Keratinocyte (primary cell): ENCODE measurements at regions not wholly inside any gene's neighbourhood (a gene's known extent, or its start where the extent isn't known, plus 50 kb on each side); places are given as distances from the start of the nearest gene placed in this dataset.
"Not testable (repeated sequence)": the region's sequence is repeated elsewhere in the genome, so short reads cannot be mapped to it uniquely, and the experiment has no call there.

ENCODE experiments used
- DNase-seq: peaks from one replicate; pipeline ENCODE4 v3.0.0-alpha.2; 2011; ENCODE audit warnings: low read depth, missing footprints, low spot score
- FAIRE-seq: peaks from 2 replicates; lab custom pipeline; 2011; peaks lifted over from hg19 to GRCh38; lab: Jason Lieb, UNC
- H2AFZ ChIP-seq: 2 replicates; pipeline ENCODE4 v1.6.0; 2012; ENCODE audit warnings: low read length, control low read depth, inconsistent platforms; ENCODE audit not compliant: control insufficient read depth
- H3K27ac ChIP-seq: 2 replicates; pipeline ENCODE4 v1.5.1; 2011; ENCODE audit warnings: low read length; ENCODE audit not compliant: control insufficient read depth, insufficient read depth
- H3K27me3 ChIP-seq: 3 replicates; pipeline ENCODE4 v1.6.0; 2011; ENCODE audit warnings: low read length; ENCODE audit not compliant: control insufficient read depth, insufficient read depth; ENCODE audit errors: extremely low read depth
- H3K36me3 ChIP-seq, 2 experiments: 2 replicates in 1 of 2; 3 replicates in 1 of 2; pipeline ENCODE4 v1.5.1; 2011; ENCODE audit warnings: low read length in 2 of 2, mild to moderate bottlenecking in 1 of 2; ENCODE audit not compliant: control insufficient read depth in 2 of 2, insufficient read depth in 2 of 2; ENCODE audit errors: extremely low read depth in 1 of 2
- H3K4me1 ChIP-seq: 3 replicates; pipeline ENCODE4 v1.5.1; 2011; ENCODE audit warnings: low read length; ENCODE audit not compliant: control insufficient read depth, insufficient read depth; ENCODE audit errors: extremely low read depth
- H3K4me2 ChIP-seq: 3 replicates; pipeline ENCODE4 v1.6.0; 2011; ENCODE audit warnings: low read depth, low read length; ENCODE audit not compliant: control insufficient read depth, insufficient read depth; ENCODE audit errors: extremely low read depth
- H3K4me3 ChIP-seq, 3 experiments: fragments of 200-600 bp in 1 of 3; sonication (generic) in 1 of 3; 2 replicates in 2 of 3; 3 replicates in 1 of 3; pipeline ENCODE4 v1.5.1; 2011 to 2016; ENCODE audit warnings: low read length in 3 of 3, mild to moderate bottlenecking in 3 of 3, control low read depth in 2 of 3, inconsistent platforms in 1 of 3, low read depth in 1 of 3, mixed read lengths in 1 of 3, mixed run types in 1 of 3, moderate library complexity in 1 of 3; ENCODE audit not compliant: control insufficient read depth in 2 of 3, insufficient read depth in 2 of 3; ENCODE audit errors: extremely low read depth in 1 of 3
- H3K79me2 ChIP-seq: 2 replicates; pipeline ENCODE4 v1.6.0; 2012; ENCODE audit warnings: low read length; ENCODE audit not compliant: control insufficient read depth, insufficient read depth
- H3K9ac ChIP-seq: 3 replicates; pipeline ENCODE4 v1.6.0; 2011; ENCODE audit warnings: low read length; ENCODE audit not compliant: control insufficient read depth, insufficient read depth; ENCODE audit errors: extremely low read depth
- H3K9me1 ChIP-seq: 3 replicates; pipeline ENCODE4 v1.6.0; 2011; ENCODE audit warnings: low read length; ENCODE audit not compliant: control insufficient read depth, insufficient read depth; ENCODE audit errors: extremely low read depth
- H3K9me3 ChIP-seq: 2 replicates; pipeline ENCODE4 v1.5.1; 2012; ENCODE audit warnings: low read depth, low read length; ENCODE audit not compliant: control insufficient read depth
- H4K20me1 ChIP-seq: 3 replicates; pipeline ENCODE4 v1.6.0; 2011; ENCODE audit warnings: low read length; ENCODE audit not compliant: control insufficient read depth, insufficient read depth; ENCODE audit errors: extremely low read depth
- EZH2 ChIP-seq: IDR thresholded peaks from one replicate; pipeline ENCODE4 v1.6.1; 2012; ENCODE audit warnings: inconsistent platforms, mild to moderate bottlenecking, low read length, moderate library complexity
- dilution Hi-C: fragments of 300-500 bp; cut with MboI; formaldehyde crosslinking; loops from one replicate; pipeline ENCODE4 v1.7.0; 2020; ENCODE audit warnings: low sequenced_read_pairs; ENCODE audit not compliant: extremely low pct_ligation_motif_present
- TF ChIP-seq, protein P1 (sequence below), 3 experiments: IDR thresholded peaks in 1 of 3; conservative IDR thresholded peaks in 1 of 3; optimal IDR thresholded peaks in 1 of 3; 2 replicates in 2 of 3; 3 replicates in 1 of 3; pipeline versions ENCODE3 to v1.5.1; 2011; ENCODE audit warnings: low read length in 3 of 3, mild to moderate bottlenecking in 3 of 3, moderate library complexity in 2 of 3, control low read depth in 1 of 3, inconsistent platforms in 1 of 3; ENCODE audit not compliant: insufficient read depth in 2 of 3; ENCODE audit errors: extremely low read depth in 1 of 3

- H3K4me2 ChIP-seq = no peak overlapping the region
- no peaks in the 10 kb centered on the region for H4K20me1 ChIP-seq
- H3K27ac ChIP-seq = no peak overlapping the region
- no peak overlapping the region for H3K4me3 ChIP-seq
- H3K79me2 ChIP-seq = no peaks in the 10 kb centered on the region
- H3K4me1 ChIP-seq = no peaks in the 10 kb centered on the region
- H3K9ac ChIP-seq = no peak overlapping the region
- H3K27me3 ChIP-seq = no peaks in the 10 kb centered on the region
- no peak for DNase-seq
- no peak for TF ChIP-seq EZH2
- TF ChIP-seq, protein P1, sequence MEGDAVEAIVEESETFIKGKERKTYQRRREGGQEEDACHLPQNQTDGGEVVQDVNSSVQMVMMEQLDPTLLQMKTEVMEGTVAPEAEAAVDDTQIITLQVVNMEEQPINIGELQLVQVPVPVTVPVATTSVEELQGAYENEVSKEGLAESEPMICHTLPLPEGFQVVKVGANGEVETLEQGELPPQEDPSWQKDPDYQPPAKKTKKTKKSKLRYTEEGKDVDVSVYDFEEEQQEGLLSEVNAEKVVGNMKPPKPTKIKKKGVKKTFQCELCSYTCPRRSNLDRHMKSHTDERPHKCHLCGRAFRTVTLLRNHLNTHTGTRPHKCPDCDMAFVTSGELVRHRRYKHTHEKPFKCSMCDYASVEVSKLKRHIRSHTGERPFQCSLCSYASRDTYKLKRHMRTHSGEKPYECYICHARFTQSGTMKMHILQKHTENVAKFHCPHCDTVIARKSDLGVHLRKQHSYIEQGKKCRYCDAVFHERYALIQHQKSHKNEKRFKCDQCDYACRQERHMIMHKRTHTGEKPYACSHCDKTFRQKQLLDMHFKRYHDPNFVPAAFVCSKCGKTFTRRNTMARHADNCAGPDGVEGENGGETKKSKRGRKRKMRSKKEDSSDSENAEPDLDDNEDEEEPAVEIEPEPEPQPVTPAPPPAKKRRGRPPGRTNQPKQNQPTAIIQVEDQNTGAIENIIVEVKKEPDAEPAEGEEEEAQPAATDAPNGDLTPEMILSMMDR (optimal IDR thresholded peaks at IDR 0.05 in 1 of 3, IDR thresholded peaks at IDR 0.05 in 1 of 3, conservative IDR thresholded peaks at IDR 0.05 in 1 of 3; ENCODE audit: extremely low read depth in 1 of 3, insufficient read depth in 2 of 3, low read length in 3 of 3) = no peak
- H2AFZ ChIP-seq = no peak overlapping the region
- H3K9me3 ChIP-seq = no peaks in the 10 kb centered on the region
- FAIRE-seq = no peak
- H3K9me1 ChIP-seq = no peaks in the 10 kb centered on the region
- H3K36me3 ChIP-seq = no peaks in the 10 kb centered on the region
- dilution Hi-C loops = no loop called here
These were observed 266.0 kb upstream of the BTG1 start for GRCh38 chr12:92411687-92412086.

- no peaks in the 10 kb centered on the region for H3K27me3 ChIP-seq
- H3K27ac ChIP-seq = no peak overlapping the region
- TF ChIP-seq EZH2 = no peak
- TF ChIP-seq, protein P1 (optimal IDR thresholded peaks at IDR 0.05 in 1 of 3, IDR thresholded peaks at IDR 0.05 in 1 of 3, conservative IDR thresholded peaks at IDR 0.05 in 1 of 3; ENCODE audit: extremely low read depth in 1 of 3, insufficient read depth in 2 of 3, low read length in 3 of 3) = peak; percentile 65 to 79 (median 76)
- H3K9ac ChIP-seq = no peak overlapping the region
- H3K4me1 ChIP-seq = no peaks in the 10 kb centered on the region
- H3K79me2 ChIP-seq = no peaks in the 10 kb centered on the region
- no peak overlapping the region for H3K4me3 ChIP-seq
- no peak overlapping the region for H2AFZ ChIP-seq
- H3K4me2 ChIP-seq = no peak overlapping the region
- H3K36me3 ChIP-seq = no peaks in the 10 kb centered on the region
- FAIRE-seq = peak; percentile 60
- no peaks in the 10 kb centered on the region for H3K9me1 ChIP-seq
- dilution Hi-C loops = no loop called here
- H3K9me3 ChIP-seq = no peaks in the 10 kb centered on the region
- H4K20me1 ChIP-seq = no peaks in the 10 kb centered on the region
- no peak for DNase-seq
These were observed 262.6 kb upstream of the BTG1 start for GRCh38 chr12:92408072-92408900.

GRCh38 chr12:92406404-92407070 lies 260.9 kb upstream of the BTG1 start:
- H3K4me2 ChIP-seq, H3K4me1 ChIP-seq, DNase-seq, H2AFZ ChIP-seq, FAIRE-seq, H3K79me2 ChIP-seq, H3K36me3 ChIP-seq, H3K4me3 ChIP-seq, H4K20me1 ChIP-seq, dilution Hi-C loops, H3K9me3 ChIP-seq, H3K9ac ChIP-seq, H3K27me3 ChIP-seq, H3K9me1 ChIP-seq, H3K27ac ChIP-seq: not testable (repeated sequence)
